ENCODE measurements at regions not wholly inside any gene's neighbourhood (a gene's known extent, or its start where the extent isn't known, plus 50 kb on each side); places are given as distances from the start of the nearest gene placed in this dataset.

- TF ChIP-seq, protein P1, sequence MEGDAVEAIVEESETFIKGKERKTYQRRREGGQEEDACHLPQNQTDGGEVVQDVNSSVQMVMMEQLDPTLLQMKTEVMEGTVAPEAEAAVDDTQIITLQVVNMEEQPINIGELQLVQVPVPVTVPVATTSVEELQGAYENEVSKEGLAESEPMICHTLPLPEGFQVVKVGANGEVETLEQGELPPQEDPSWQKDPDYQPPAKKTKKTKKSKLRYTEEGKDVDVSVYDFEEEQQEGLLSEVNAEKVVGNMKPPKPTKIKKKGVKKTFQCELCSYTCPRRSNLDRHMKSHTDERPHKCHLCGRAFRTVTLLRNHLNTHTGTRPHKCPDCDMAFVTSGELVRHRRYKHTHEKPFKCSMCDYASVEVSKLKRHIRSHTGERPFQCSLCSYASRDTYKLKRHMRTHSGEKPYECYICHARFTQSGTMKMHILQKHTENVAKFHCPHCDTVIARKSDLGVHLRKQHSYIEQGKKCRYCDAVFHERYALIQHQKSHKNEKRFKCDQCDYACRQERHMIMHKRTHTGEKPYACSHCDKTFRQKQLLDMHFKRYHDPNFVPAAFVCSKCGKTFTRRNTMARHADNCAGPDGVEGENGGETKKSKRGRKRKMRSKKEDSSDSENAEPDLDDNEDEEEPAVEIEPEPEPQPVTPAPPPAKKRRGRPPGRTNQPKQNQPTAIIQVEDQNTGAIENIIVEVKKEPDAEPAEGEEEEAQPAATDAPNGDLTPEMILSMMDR (IDR thresholded peaks at IDR 0.05; ENCODE audit: low read depth, low read length, missing control alignments), result no peak
- H3K4me3 ChIP-seq (replicated peaks; ENCODE audit: low read depth, low read length), result no peak overlapping the region
- no peak for DNase-seq (ENCODE audit: extremely low read depth, low read depth)
These were observed 152.8 kb downstream of the MACC1 start for GRCh38 chr7:20064181-20064970.

DNA sequence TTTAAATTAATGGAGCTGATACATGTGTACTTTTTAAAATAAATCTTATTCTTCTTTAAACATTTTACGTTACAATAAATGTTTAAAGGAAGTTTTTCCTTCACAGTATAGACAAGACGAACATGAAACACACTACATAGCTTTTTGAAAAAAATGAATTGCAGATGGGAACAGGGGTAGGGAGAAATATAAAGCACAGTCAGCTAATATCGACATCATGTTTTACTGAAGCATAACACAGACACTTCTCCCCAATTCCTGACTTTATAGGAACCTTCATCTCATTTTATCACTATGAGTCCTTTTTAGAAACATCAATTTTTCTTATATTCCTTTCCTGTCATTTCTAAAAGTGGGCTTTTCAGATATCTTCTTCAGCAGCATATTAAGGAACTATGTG lies 153.5 kb downstream of the MACC1 start:
- DNase-seq (ENCODE audit: extremely low read depth, low read depth), result no peak
- no peak overlapping the region for H3K4me3 ChIP-seq (replicated peaks; ENCODE audit: low read depth, low read length)
- TF ChIP-seq, protein P1 (IDR thresholded peaks at IDR 0.05; ENCODE audit: low read depth, low read length, missing control alignments), result no peak

- TF ChIP-seq, protein P1 (IDR thresholded peaks at IDR 0.05; ENCODE audit: low read depth, low read length, missing control alignments), result no peak
- no peak for DNase-seq (ENCODE audit: extremely low read depth, low read depth)
- no peak overlapping the region for H3K4me3 ChIP-seq (replicated peaks; ENCODE audit: low read depth, low read length)
These were observed 154.3 kb downstream of the MACC1 start for GRCh38 chr7:20062932-20063331.

DNA sequence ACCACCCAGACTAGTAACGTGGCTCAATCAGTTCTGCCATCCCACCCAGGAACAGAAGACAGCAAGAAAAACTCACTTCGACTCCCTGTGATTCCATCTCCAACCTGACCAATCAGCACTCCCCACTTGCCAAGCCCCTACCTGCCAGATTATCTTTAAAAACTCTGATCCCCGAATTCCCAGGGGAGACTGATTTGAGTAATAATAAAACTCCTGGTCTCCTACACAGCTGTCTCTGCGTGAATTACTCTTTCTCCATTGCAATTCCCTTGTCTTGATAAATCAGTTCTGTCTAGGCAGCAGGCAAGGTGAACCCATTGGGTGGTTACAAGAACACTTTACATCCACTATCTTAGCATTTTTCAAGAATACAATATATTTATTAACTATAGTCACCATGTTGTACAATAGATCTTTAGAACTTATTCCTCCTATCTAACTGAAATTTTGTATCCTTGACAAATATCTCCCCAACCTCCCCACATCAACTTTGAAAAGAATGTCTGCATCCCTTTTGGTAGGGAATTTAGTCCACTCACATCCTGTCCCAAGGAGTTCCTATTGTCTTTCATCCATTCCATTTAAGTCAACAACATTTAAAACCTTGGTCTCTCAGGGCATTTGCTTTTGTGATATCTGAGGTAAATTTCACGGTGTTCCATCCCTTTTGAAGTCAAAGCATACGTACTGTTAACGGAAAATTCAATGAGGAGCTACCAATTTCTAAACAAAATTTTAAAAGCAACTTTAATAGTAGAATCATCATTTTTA lies 163.7 kb downstream of the MACC1 start:
- TF ChIP-seq, protein P1 (IDR thresholded peaks at IDR 0.05; ENCODE audit: low read depth, low read length, missing control alignments), result no peak
- H3K4me3 ChIP-seq (replicated peaks; ENCODE audit: low read depth, low read length), result no peak overlapping the region
- no peak for DNase-seq (ENCODE audit: extremely low read depth, low read depth)

GRCh38 chr7:20050241-20050966 lies 166.8 kb downstream of the MACC1 start:
- no peak for DNase-seq (ENCODE audit: extremely low read depth, low read depth)
- H3K4me3 ChIP-seq (replicated peaks; ENCODE audit: low read depth, low read length), result no peak overlapping the region
- TF ChIP-seq, protein P1 (IDR thresholded peaks at IDR 0.05; ENCODE audit: low read depth, low read length, missing control alignments), result no peak

DNA sequence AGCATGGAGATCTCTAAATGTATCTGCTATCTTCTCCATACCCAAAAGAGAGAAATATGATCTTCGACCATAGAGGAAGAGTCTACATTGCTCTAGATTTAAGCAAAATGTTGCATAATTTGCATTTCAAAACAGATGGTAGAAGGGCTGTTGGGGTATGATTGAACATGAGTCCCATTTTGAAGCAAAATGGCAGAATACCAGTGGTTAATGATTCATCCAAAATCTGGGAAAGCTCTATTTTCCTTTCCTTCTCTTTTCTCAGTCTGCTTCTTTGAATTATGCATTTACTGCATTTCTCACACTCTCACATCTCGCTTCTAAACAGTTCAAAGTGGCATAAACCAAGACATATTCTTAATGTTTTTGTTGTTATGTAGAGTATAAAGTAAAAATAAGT lies 178.5 kb downstream of the MACC1 start:
- DNase-seq (ENCODE audit: extremely low read depth, low read depth), result no peak
- TF ChIP-seq, protein P1 (IDR thresholded peaks at IDR 0.05; ENCODE audit: low read depth, low read length, missing control alignments), result no peak

More for the DNA sequence above, 178.5 kb downstream of the MACC1 start:
- H3K4me3 ChIP-seq (replicated peaks; ENCODE audit: low read depth, low read length), result no peak overlapping the region

All from HFF-Myc (cell line).